HG03159 (cell line): ENCODE measurements at regions not wholly inside any gene's neighbourhood (a gene's known extent, or its start where the extent isn't known, plus 50 kb on each side); places are given as distances from the start of the nearest gene placed in this dataset.
A peak's percentile ranks its signal among the peaks of the same experiment; 100 is the strongest.

Experiments used
- ATAC-seq: cut with Tn5 transposase; IDR thresholded peaks from one replicate; pipeline ENCODE4 v1.9.1; 2021; ENCODE audit warnings: mild to moderate bottlenecking, moderate library complexity; ENCODE audit not compliant: unreplicated experiment

DNA sequence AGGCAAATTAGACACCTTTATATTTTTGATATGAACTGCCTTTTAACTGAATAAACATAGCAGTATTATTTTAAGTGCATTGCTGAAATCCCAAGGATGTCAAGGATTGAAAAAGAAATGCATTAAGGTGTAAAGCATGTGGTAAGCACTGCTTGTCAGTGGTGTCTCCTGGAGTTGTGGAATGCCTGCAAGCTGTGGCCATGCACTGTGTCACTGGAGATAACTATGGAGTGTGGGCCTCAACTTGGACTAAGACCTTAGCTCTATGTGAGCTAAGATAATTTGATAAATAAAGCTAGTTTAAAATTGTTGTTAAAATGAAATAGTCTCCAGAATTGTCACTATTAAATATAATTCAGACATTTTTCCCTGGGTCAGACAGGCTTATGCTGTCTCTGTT lies 156.6 kb upstream of the OPRM1 start:
- no peak for ATAC-seq

- no peak for ATAC-seq
Measured at GRCh38 chr6:153873541-153873940, 165.5 kb upstream of the OPRM1 start.

DNA sequence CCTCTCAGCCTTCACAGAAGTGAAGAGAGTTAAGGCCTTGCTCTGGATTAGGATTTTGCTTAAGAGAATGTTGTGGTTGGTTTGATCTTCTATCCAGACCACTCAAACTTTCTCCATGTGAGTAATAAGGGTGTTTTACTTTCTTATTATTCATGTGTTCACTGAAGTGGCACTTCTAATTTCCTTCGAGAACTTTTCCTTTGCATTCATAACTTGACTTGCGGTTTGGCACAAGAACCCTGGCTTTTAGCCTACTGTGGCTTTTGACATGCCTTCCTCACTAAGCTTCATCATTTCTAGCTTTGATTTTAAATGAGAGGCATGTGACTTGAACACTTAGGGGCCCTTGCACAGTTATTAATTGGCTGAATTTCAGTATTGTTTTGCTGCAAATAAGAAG lies 166.1 kb upstream of the OPRM1 start:
- no peak for ATAC-seq

DNA sequence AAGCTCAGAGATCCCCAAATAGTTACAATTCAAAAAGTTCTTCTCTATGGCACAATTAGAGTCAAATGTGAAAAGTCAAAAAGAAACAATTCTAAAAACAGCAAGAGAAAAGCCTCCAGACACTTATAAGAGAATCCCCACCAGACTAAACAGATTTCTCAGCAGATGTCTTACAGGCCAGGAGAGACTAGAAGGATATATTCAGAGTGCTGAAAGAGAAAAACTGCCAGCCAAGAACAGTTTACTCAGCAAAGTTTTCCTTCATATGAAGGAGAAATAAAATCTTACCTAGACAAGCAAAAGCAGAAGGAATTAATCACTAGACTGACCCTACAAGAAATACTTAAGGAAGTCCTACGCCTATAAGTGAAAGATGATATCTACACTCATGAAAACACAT lies 176.1 kb upstream of the OPRM1 start:
- no peak for ATAC-seq

GRCh38 chr6:153862139-153862538 lies 176.9 kb upstream of the OPRM1 start:
- ATAC-seq: no peak

GRCh38 chr6:153858529-153858928 lies 180.5 kb upstream of the OPRM1 start:
- peak; percentile 75 for ATAC-seq

GRCh38 chr6:153856929-153857376 lies 182.1 kb upstream of the OPRM1 start:
- no peak for ATAC-seq

DNA sequence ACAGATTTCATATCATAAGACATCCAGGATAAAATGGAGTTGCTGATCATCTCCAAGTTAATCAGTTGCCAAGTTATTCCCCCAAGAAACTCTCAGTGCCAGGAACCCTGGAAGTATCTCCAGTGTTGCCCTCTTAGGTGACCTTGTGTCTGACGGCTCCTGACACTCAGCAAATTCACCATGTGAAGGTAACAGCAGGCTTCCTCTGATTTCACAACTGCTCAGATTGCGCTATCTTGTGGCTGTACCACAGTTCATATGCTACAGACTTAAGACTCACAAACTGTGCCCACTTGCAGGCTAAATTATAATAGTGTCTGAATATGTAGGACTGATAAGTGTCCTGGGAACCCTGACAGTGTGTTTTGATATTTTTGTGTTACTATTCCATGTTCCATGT lies 186.6 kb upstream of the OPRM1 start:
- no peak for ATAC-seq

DNA sequence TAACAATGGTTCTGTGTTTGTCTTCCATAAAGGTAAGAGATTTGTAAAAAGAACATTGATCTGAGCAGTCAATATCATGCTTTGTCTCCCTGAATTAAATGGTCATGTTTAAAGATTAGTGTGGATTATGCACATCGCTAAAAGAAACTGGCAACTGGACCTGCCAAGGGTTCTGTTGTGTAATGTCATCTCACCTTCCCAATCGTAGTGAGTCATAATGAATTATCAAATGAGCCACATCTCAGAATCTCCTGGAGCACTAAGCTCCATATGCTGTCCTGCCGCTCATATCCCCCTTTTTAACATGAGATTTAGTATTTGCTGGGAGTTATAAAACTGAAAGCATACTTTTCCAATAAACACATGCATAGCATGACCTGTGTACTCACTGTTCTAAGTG lies 187.0 kb upstream of the OPRM1 start:
- no peak for ATAC-seq

GRCh38 chr6:153849072-153849779 lies 189.8 kb upstream of the OPRM1 start:
- ATAC-seq: no peak

DNA sequence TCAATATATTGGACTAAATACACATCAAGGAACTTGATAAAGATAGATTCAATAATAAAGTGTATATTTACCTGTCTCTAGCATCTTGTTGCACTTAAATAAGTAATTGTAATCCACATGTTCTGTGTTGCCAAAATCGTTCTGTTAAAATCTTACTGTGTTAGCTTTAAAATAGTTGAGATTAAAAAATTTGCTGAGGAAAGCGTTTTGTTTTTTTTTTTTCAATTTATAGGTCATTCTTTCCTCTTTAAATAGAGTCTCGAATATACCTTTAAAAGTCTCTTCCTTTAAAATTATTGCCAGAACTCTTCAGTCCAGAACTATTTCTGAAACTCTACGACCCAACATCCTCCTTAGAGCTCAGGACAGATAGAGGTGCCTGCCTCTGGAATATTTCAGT lies 195.6 kb upstream of the OPRM1 start:
- no peak for ATAC-seq

DNA sequence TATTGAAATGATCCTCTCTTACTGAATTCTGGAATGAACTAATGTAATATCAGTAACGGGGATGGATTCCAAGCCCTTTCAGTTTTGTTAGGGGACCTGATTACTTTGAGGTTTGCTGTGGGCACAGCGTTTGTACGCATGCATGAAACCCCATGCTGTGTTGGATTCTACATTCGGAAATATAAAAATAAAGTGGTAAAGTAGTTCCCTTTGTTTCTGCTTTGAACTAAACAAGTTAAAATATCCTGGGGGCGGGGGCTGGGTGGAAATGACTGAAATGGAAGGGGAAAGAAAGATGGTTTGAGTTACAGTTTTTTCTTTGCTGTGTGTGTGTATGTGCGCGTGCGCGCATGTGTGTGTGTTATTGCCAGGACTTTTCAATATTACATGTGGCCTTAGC lies 196.5 kb upstream of the OPRM1 start:
- no peak for ATAC-seq

DNA sequence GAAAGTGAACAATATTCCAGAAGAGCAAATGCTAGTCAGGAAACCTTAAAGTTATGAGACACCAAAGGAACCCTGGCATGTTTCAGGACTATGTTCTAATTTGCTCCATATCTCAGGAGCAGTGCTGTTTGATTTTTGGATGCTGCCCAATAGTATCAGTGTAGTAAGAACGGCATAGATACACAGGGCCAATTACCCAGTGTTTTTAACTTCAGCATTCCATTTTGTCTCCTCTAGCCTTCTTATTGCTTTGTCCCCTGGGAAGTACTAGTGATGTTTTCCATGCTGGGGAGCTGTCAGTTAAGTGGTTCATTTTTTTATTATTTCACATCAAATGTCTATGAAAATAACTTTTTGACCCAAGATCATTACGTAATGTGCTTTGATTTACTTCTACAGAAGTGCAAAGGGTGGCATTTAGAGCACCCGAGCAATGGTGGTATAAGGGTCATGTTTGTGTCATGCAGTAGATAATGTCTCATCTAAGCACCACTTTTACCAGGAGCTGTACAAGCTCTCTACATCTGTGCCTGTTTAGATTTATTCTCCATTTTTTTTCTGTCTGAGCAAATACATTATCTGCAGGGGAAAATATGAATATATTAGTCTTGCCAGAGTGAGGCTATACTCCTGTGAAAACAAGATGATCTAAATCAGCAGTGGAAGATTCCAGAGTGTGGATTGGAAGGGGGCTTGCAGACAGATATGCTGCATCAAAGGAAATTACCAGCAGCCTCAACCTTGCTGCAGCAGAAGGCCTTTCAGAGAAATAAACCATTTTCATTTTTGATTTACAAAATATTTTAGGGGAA lies 198.8 kb upstream of the OPRM1 start:
- ATAC-seq: no peak

DNA sequence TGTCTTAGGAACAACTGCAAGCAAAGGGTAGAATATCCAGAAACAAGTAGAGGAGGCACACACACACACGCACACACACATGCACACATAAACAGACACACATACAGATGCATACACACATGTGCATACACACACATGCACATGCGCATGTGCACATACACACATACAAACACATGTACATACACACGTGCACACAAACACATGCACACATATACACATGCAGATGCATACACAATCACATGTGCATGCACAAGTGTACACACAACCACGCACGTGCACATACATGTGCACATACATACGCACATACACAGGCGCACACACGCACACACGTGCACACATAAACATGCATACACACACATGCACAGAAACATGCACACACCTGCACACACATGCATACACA lies 206.5 kb upstream of the OPRM1 start:
- ATAC-seq: no peak

- no peak for ATAC-seq
Measured at GRCh38 chr6:153831350-153832078, 207.5 kb upstream of the OPRM1 start.

- no peak for ATAC-seq
Measured at GRCh38 chr6:153817173-153817572, 221.9 kb upstream of the OPRM1 start.

- ATAC-seq: no peak
Measured at GRCh38 chr6:153816366-153816765, 222.7 kb upstream of the OPRM1 start.

DNA sequence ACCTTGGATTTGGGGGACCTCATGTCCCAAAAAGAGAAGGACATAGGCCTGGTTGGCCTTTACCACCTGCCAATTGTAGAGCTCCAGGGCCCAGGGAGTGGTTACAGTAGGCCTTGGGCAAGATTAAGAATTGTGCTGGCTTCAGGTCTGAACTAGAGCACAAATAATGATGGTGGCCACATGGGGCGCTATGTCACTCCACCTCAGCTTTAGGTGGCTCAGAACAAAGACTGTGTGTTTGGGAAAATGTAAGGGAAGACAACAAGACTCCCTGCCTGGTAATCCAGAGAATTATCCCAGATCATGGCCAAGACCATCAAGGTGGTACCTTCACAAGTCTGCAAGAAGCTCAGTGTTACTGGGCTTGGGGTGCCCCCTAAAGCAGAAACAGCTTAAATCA lies 224.9 kb upstream of the OPRM1 start:
- ATAC-seq: peak; percentile 65

GRCh38 chr6:153804755-153805330 lies 234.2 kb upstream of the OPRM1 start:
- no peak for ATAC-seq

DNA sequence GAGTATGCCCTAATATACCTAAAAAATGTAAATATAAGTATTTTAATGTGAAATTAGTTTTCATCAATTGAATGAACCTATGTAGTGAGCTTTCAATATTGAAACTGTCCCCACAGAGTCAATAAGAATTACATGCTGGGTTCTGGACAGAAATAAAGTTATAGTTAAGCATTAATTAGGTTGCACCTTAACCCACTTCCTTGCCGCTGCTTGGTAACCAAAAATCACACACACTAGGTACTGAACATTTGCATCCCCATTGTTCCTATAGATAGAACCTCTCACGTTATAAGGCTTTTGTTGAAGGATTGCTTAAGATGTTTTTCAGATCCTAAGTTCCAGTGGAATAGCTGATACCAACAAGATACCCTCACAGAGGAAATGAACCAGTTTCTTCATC lies 237.1 kb upstream of the OPRM1 start:
- peak; percentile 46 for ATAC-seq

GRCh38 chr6:153800580-153801188 lies 238.4 kb upstream of the OPRM1 start:
- no peak for ATAC-seq
